Hepatocyte (in vitro differentiated cells): ENCODE measurements at regions not wholly inside any gene's neighbourhood (a gene's known extent, or its start where the extent isn't known, plus 50 kb on each side); places are given as distances from the start of the nearest gene placed in this dataset.

Source experiments
- DNase-seq: peaks from one replicate; pipeline ENCODE4 v3.0.0-alpha.2; 2016; ENCODE audit warnings: low spot score
- H2AFZ ChIP-seq: fragments of 200-600 bp; sonication (generic); 2 replicates; pipeline ENCODE4 v1.6.0; 2016; ENCODE audit warnings: antibody characterized with exemption, mild to moderate bottlenecking
- H3K27ac ChIP-seq: fragments of 200-600 bp; sonication (generic); 2 replicates; pipeline ENCODE4 v1.5.1; 2016; ENCODE audit warnings: mild to moderate bottlenecking
- H3K27me3 ChIP-seq: fragments of 200-600 bp; sonication (generic); 2 replicates; pipeline ENCODE4 v1.6.1; 2016
- H3K36me3 ChIP-seq: fragments of 200-600 bp; sonication (generic); replicated peaks from 2 replicates; pipeline ENCODE4 v1.5.1; 2016; ENCODE audit warnings: low read depth; ENCODE audit not compliant: insufficient read depth
- H3K4me1 ChIP-seq: fragments of 200-600 bp; sonication (generic); 2 replicates; pipeline ENCODE4 v1.5.1; 2016; ENCODE audit warnings: mild to moderate bottlenecking, moderate library complexity; ENCODE audit not compliant: insufficient read depth
- H3K4me2 ChIP-seq: fragments of 200-600 bp; sonication (generic); 2 replicates; pipeline ENCODE4 v1.6.0; 2016
- H3K4me3 ChIP-seq: fragments of 200-600 bp; sonication (generic); 2 replicates; pipeline ENCODE4 v1.5.1; 2016; ENCODE audit warnings: mild to moderate bottlenecking
- H3K79me2 ChIP-seq: fragments of 200-600 bp; sonication (generic); 2 replicates; pipeline ENCODE4 v1.6.0; 2017; ENCODE audit warnings: mild to moderate bottlenecking
- H3K9me2 ChIP-seq: fragments of 200-600 bp; sonication (generic); replicated peaks from 2 replicates; pipeline ENCODE4 v1.6.0; 2017; ENCODE audit warnings: mild to moderate bottlenecking; ENCODE audit not compliant: insufficient read depth
- H3K9me3 ChIP-seq: fragments of 200-600 bp; sonication (generic); 2 replicates; pipeline ENCODE4 v1.5.1; 2016; ENCODE audit warnings: low read depth, mild to moderate bottlenecking
- H4K20me1 ChIP-seq: fragments of 200-600 bp; sonication (generic); 2 replicates; pipeline ENCODE4 v1.6.0; 2016; ENCODE audit warnings: mild to moderate bottlenecking; ENCODE audit not compliant: insufficient read depth, poor library complexity, severe bottlenecking
- EZH2 ChIP-seq: fragments of 200-600 bp; sonication (generic); IDR thresholded peaks from 2 replicates; pipeline ENCODE4 v1.6.1; 2016; ENCODE audit warnings: antibody characterized with exemption, mild to moderate bottlenecking, borderline replicate concordance
- EZH2phosphoT487 ChIP-seq: fragments of 200-600 bp; sonication (generic); IDR thresholded peaks from one replicate; pipeline ENCODE4 v1.6.1; 2018; ENCODE audit warnings: antibody characterized with exemption, mild to moderate bottlenecking, low read depth, moderate library complexity; ENCODE audit not compliant: unreplicated experiment, severe bottlenecking
- WGBS: methylation state at CpG from one replicate; pipeline ENCODE4 v1.1.6; 2016; ENCODE audit warnings: low lambda C conversion rate; ENCODE audit errors: missing lambda C conversion rate; 5-methylcytosine and 5-hydroxymethylcytosine counted together
- TF ChIP-seq, protein P1 (sequence below): fragments of 200-600 bp; sonication (generic); IDR thresholded peaks from 2 replicates; pipeline ENCODE4 v1.5.1; 2016; ENCODE audit warnings: antibody characterized with exemption, mild to moderate bottlenecking; ENCODE audit not compliant: poor library complexity

DNA sequence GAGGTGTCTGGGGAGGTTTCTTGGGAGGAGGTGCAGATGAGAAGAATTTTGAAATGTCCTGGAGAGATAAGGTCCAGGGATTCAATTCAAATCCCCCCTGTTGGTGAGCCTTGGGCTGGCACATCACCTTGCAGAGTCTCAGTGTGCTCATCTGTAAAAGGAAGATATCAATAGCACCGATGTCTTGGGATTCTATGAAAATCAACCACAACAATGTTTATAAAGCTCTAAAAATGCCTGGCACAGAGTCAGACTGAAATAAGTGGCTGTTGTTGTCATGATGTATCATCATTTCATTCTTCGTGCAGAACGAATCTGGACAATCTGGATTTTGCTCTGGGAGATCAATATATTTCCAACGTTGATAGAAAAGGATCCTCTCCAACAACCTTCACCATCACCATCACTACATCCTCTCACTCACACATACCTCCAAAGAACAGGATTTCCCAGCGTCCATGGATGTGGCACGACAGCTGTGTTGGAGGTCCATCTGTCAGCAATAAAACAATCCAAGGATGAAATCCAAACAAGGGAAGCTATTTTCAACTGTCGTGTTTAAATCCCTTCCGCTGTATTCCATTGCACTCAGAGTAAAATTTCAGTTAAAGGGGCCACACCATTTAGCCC lies 393.7 kb upstream of the DYNLRB2 start:
- Histone ChIP-seq H3K4me3 (no peak overlapping the region), H4K20me1 (no peaks in the 10 kb centered on the region), H3K79me2 (no peaks in the 10 kb centered on the region), H3K4me2 (no peak overlapping the region), H3K4me1 (no peaks in the 10 kb centered on the region), H3K27me3 (no peaks in the 10 kb centered on the region), H3K9me2 (no peaks in the 10 kb centered on the region), H2AFZ (no peak overlapping the region), H3K27ac (no peak overlapping the region), H3K36me3 (no peaks in the 10 kb centered on the region), H3K9me3 (no peaks in the 10 kb centered on the region)
- DNase-seq = no peak
- WGBS = 52% methylated on average over 8 of the region's 8 CpGs
- TF ChIP-seq EZH2phosphoT487 = no peak
- no peak for TF ChIP-seq EZH2
- TF ChIP-seq, protein P1, sequence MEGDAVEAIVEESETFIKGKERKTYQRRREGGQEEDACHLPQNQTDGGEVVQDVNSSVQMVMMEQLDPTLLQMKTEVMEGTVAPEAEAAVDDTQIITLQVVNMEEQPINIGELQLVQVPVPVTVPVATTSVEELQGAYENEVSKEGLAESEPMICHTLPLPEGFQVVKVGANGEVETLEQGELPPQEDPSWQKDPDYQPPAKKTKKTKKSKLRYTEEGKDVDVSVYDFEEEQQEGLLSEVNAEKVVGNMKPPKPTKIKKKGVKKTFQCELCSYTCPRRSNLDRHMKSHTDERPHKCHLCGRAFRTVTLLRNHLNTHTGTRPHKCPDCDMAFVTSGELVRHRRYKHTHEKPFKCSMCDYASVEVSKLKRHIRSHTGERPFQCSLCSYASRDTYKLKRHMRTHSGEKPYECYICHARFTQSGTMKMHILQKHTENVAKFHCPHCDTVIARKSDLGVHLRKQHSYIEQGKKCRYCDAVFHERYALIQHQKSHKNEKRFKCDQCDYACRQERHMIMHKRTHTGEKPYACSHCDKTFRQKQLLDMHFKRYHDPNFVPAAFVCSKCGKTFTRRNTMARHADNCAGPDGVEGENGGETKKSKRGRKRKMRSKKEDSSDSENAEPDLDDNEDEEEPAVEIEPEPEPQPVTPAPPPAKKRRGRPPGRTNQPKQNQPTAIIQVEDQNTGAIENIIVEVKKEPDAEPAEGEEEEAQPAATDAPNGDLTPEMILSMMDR = no peak

DNA sequence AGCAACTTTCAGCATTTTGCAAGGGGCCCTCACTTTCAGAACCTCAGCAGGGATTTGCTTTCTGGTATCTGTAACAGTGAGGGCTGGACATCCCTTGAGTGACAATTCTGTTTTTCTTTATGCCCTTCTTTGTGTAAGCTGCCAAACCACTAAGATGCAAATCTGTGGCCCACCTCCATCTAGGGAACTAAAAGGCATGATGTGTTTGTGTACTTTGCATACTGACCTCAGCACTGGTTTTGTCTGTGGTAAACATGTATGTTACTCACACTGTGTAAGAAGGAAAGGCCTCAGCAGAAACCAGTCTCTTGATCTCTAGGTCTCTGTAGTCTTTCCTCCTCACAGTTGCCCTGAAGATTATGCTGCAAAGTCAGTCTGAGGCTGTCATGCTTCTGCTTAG lies 396.6 kb upstream of the DYNLRB2 start:
- Histone ChIP-seq H3K4me1 (no peaks in the 10 kb centered on the region), H3K9me3 (no peaks in the 10 kb centered on the region), H3K27ac (no peak overlapping the region), H2AFZ (no peak overlapping the region), H3K36me3 (no peaks in the 10 kb centered on the region), H3K27me3 (no peaks in the 10 kb centered on the region), H3K9me2 (no peaks in the 10 kb centered on the region), H3K4me2 (no peak overlapping the region), H4K20me1 (no peaks in the 10 kb centered on the region), H3K4me3 (no peak overlapping the region), H3K79me2 (no peaks in the 10 kb centered on the region)
- no peak for DNase-seq
- no peak for TF ChIP-seq EZH2phosphoT487
- TF ChIP-seq, protein P1 = no peak
- no peak for TF ChIP-seq EZH2

DNA sequence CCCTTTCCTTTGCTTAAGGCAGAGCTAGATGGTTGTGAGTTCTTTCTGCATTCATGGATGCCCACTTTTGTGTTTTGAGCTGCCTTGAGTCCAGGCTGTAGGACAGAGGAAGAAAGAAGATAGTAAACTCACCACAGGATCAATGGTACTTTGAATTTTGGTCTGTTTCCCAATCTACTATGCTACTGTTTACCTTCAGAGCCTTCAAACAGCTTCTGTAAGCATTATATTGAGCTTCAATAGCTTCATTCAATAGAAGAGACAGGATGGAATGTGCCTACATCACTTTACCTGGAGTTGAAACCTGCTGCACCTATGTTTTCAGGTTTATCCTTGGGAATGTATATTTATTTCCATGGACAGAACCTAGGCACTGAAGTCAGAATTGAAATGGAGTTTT lies 397.9 kb upstream of the DYNLRB2 start:
- no peak for DNase-seq
- H4K20me1 ChIP-seq = no peaks in the 10 kb centered on the region
- no peaks in the 10 kb centered on the region for H3K27me3 ChIP-seq
- no peaks in the 10 kb centered on the region for H3K36me3 ChIP-seq
- H3K4me2 ChIP-seq = no peak overlapping the region
- TF ChIP-seq, protein P1 = no peak
- TF ChIP-seq EZH2phosphoT487 (no peak), EZH2 (no peak)
- H3K9me2 ChIP-seq = no peaks in the 10 kb centered on the region
- H3K4me1 ChIP-seq = no peaks in the 10 kb centered on the region
- no peaks in the 10 kb centered on the region for H3K79me2 ChIP-seq
- no peak overlapping the region for H3K4me3 ChIP-seq
- no peaks in the 10 kb centered on the region for H3K9me3 ChIP-seq
- H2AFZ ChIP-seq = no peak overlapping the region
- no peak overlapping the region for H3K27ac ChIP-seq

DNA sequence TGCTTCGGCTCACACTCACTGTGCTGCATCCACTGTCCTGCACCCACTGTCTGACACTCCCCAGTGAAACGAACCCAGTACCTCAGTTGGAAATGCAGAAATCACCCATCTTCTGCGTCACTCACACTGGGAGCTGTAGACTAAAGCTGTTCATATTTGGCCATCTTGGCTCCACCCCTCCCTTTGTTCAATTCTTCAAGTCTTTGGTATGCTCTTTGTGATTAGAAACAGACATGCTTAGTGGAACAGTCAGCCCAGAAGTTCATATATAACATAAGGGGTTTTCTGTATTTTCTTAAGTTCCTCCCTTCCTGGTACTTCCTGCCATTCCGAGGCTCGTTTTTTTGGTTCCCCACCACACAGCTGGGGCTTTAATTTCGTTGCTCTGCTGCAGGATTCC lies 398.5 kb upstream of the DYNLRB2 start:
- Histone ChIP-seq H3K79me2 (no peaks in the 10 kb centered on the region), H3K36me3 (no peaks in the 10 kb centered on the region), H4K20me1 (no peaks in the 10 kb centered on the region), H3K9me2 (no peaks in the 10 kb centered on the region), H3K9me3 (no peaks in the 10 kb centered on the region), H3K27me3 (no peaks in the 10 kb centered on the region), H3K4me1 (no peaks in the 10 kb centered on the region), H2AFZ (no peak overlapping the region), H3K4me3 (no peak overlapping the region), H3K4me2 (no peak overlapping the region), H3K27ac (no peak overlapping the region)
- DNase-seq = no peak
- no peak for TF ChIP-seq EZH2phosphoT487
- TF ChIP-seq EZH2 = no peak
- TF ChIP-seq, protein P1 = no peak
- WGBS = 70% methylated on average over 6 of the region's 6 CpGs
